Suprapubic skin (tissue), 3 donors: ENCODE measurements at regions not wholly inside any gene's neighbourhood (a gene's known extent, or its start where the extent isn't known, plus 50 kb on each side); places are given as distances from the start of the nearest gene placed in this dataset.

ENCODE experiments used
- CTCF ChIP-seq, 2 donors: fragments of 200-600 bp in 1 of 2; fragments of 450-650 bp in 1 of 2; sonication (generic) in 1 of 2; IDR thresholded peaks; one replicate each; pipeline ENCODE4 v1.5.1; 2016 to 2019; ENCODE audit warnings: antibody characterized with exemption in 2 of 2, mild to moderate bottlenecking in 1 of 2, moderate library complexity in 1 of 2
- EP300 ChIP-seq: sonication (generic); formaldehyde crosslinking; IDR thresholded peaks from one replicate; pipeline ENCODE4 v1.6.1; 2017; ENCODE audit warnings: antibody characterized with exemption

- TF ChIP-seq CTCF (IDR thresholded peaks at IDR 0.05) (no peak), EP300 (no peak)
Measured at GRCh38 chr15:29885183-29885582, 62.9 kb upstream of the TJP1 start.
